Endothelial cell of umbilical vein (primary cell): ENCODE measurements at regions not wholly inside any gene's neighbourhood (a gene's known extent, or its start where the extent isn't known, plus 50 kb on each side); places are given as distances from the start of the nearest gene placed in this dataset.

Source experiments
- BruUV-seq: library from RNA; stranded (reverse); fragments of 400-500 nt; replicated peaks from 2 replicates; lab custom pipeline; 2021; lab: Mats Ljungman, UMichigan
- CTCF ChIA-PET: fragments of 300-600, 350-600 bp; sonication (Branson Sonifier 250); formaldehyde crosslinking; loops from one replicate; lab custom pipeline; 2021; ENCODE audit warnings: antibody characterized with exemption, inconsistent platforms; lab: Charles Lee
- POLR2A ChIA-PET: fragments of 300-600, 350-600 bp; sonication (Branson Sonifier 250); formaldehyde crosslinking; loops from one replicate; lab custom pipeline; 2021; ENCODE audit warnings: antibody characterized with exemption, inconsistent platforms; lab: Charles Lee
- DNase-seq: peaks from one replicate; pipeline ENCODE4 v3.0.0-alpha.2; 2011; ENCODE audit warnings: low read depth, low spot score
- FAIRE-seq: peaks from 2 replicates; lab custom pipeline; 2011; peaks lifted over from hg19 to GRCh38; lab: Jason Lieb, UNC
- H2AFZ ChIP-seq: 2 replicates; pipeline ENCODE4 v1.6.0; 2012; ENCODE audit warnings: low read depth, low read length, control low read depth, inconsistent platforms
- H3K27ac ChIP-seq: 2 replicates; pipeline ENCODE4 v1.5.1; 2011; ENCODE audit warnings: low read depth, mild to moderate bottlenecking, control low read depth, low read length, moderate library complexity; ENCODE audit not compliant: insufficient read depth
- H3K27me3 ChIP-seq, 2 experiments: 2 replicates each; pipeline versions ENCODE4 v1.6.0 to v1.6.1; 2011; ENCODE audit warnings: low read length in 2 of 2, mixed read lengths in 1 of 2; ENCODE audit not compliant: control insufficient read depth in 2 of 2, insufficient read depth in 2 of 2
- H3K36me3 ChIP-seq, 2 experiments: 2 replicates in 1 of 2; 3 replicates in 1 of 2; pipeline ENCODE4 v1.5.1; 2011; ENCODE audit warnings: low read length in 2 of 2, mild to moderate bottlenecking in 1 of 2, moderate library complexity in 1 of 2; ENCODE audit not compliant: control insufficient read depth in 2 of 2, insufficient read depth in 2 of 2; ENCODE audit errors: extremely low read depth in 1 of 2
- H3K4me1 ChIP-seq: 3 replicates; pipeline ENCODE4 v1.5.1; 2011; ENCODE audit warnings: mild to moderate bottlenecking, low read length; ENCODE audit not compliant: control insufficient read depth, insufficient read depth; ENCODE audit errors: extremely low read depth
- H3K4me2 ChIP-seq: 2 replicates; pipeline ENCODE4 v1.6.1; 2011; ENCODE audit warnings: low read length, control low read depth, mixed read lengths; ENCODE audit not compliant: insufficient read depth
- H3K4me3 ChIP-seq, 3 experiments: fragments of 200-600 bp in 1 of 3; sonication (generic), shearing (Covaris generic) in 1 of 3; replicated peaks in 1 of 3; 2 replicates each; pipeline ENCODE4 v1.5.1; 2011 to 2016; ENCODE audit warnings: control low read depth in 3 of 3, low read length in 3 of 3, mild to moderate bottlenecking in 2 of 3, inconsistent platforms in 1 of 3, low read depth in 1 of 3, moderate library complexity in 1 of 3; ENCODE audit not compliant: insufficient read depth in 1 of 3
- H3K79me2 ChIP-seq: 2 replicates; pipeline ENCODE4 v1.6.0; 2012; ENCODE audit warnings: low read length, inconsistent platforms; ENCODE audit not compliant: control insufficient read depth, insufficient read depth
- H3K9ac ChIP-seq: replicated peaks from 2 replicates; pipeline ENCODE3; 2011; ENCODE audit warnings: low read length, control low read depth; ENCODE audit not compliant: insufficient read depth; ENCODE audit errors: extremely low read depth
- H3K9me1 ChIP-seq: replicated peaks from 3 replicates; pipeline ENCODE4 v1.6.0; 2011; ENCODE audit warnings: mild to moderate bottlenecking, low read length; ENCODE audit not compliant: control insufficient read depth, insufficient read depth; ENCODE audit errors: extremely low read depth
- H3K9me3 ChIP-seq: replicated peaks from 2 replicates; pipeline ENCODE4 v1.5.1; 2012; ENCODE audit warnings: low read length, inconsistent platforms; ENCODE audit not compliant: control insufficient read depth, insufficient read depth
- H4K20me1 ChIP-seq: replicated peaks from 2 replicates; pipeline ENCODE3; 2011; ENCODE audit warnings: mild to moderate bottlenecking, low read length; ENCODE audit not compliant: control insufficient read depth, insufficient read depth; ENCODE audit errors: extremely low read depth
- CTCF ChIP-seq, 2 donors: IDR thresholded peaks; 1 replicate in 1 of 2; 2 replicates in 1 of 2; pipeline ENCODE4 v1.5.1; 2011; ENCODE audit warnings: low read length in 2 of 2, mild to moderate bottlenecking in 2 of 2, moderate library complexity in 2 of 2, control low read depth in 1 of 2, inconsistent platforms in 1 of 2, low read depth in 1 of 2; ENCODE audit not compliant: insufficient read depth in 1 of 2; ENCODE audit errors: extremely low read depth in 1 of 2
- EZH2 ChIP-seq: IDR thresholded peaks from 2 replicates; pipeline ENCODE4 v1.6.1; 2012; ENCODE audit warnings: borderline replicate concordance, low read depth, mild to moderate bottlenecking, moderate library complexity, low read length, inconsistent platforms; ENCODE audit not compliant: severe bottlenecking
- FOS ChIP-seq: IDR thresholded peaks from 2 replicates; pipeline ENCODE4 v1.6.1; 2011; ENCODE audit warnings: mild to moderate bottlenecking, low read length, moderate library complexity, borderline replicate concordance; ENCODE audit not compliant: insufficient read depth
- GATA2 ChIP-seq: IDR thresholded peaks from 2 replicates; pipeline ENCODE4 v1.7.0; 2011; ENCODE audit warnings: low read depth, mild to moderate bottlenecking, moderate library complexity, mixed read lengths, low read length; ENCODE audit not compliant: insufficient read length, insufficient read depth
- JUN ChIP-seq: IDR thresholded peaks from 2 replicates; pipeline ENCODE4 v1.6.1; 2011; ENCODE audit warnings: borderline replicate concordance, low read depth; ENCODE audit not compliant: insufficient read length, insufficient read depth
- MAX ChIP-seq: IDR thresholded peaks from 2 replicates; pipeline ENCODE4 v1.6.1; 2011; ENCODE audit not compliant: insufficient read depth, insufficient read length
- MYC ChIP-seq: IDR thresholded peaks from one replicate; pipeline ENCODE4 v1.6.1; 2011; ENCODE audit warnings: mild to moderate bottlenecking, low read depth, low read length
- POLR2A ChIP-seq: IDR thresholded peaks from 2 replicates; pipeline ENCODE4 v1.6.1; 2012; ENCODE audit warnings: low read depth, mild to moderate bottlenecking, control low read depth, low read length
- POLR2AphosphoS5 ChIP-seq: IDR thresholded peaks from 2 replicates; pipeline ENCODE4 v1.6.1; 2012; ENCODE audit warnings: low read depth, mild to moderate bottlenecking, control low read depth, low read length, moderate library complexity; ENCODE audit not compliant: insufficient read depth
- dilution Hi-C: fragments of 300-500 bp; cut with MboI; formaldehyde crosslinking; loops from one replicate; pipeline ENCODE4 v1.15.0; 2019; ENCODE audit warnings: low sequenced_read_pairs; ENCODE audit not compliant: extremely low pct_ligation_motif_present
- intact Hi-C: fragments of 100-400 bp; cut with micrococcal nuclease; formaldehyde crosslinking; loops from one replicate; pipeline ENCODE4 v1.10.0; 2022

- no peak overlapping the region for H3K27ac ChIP-seq
- BruUV-seq, result no TSS peak
- dilution Hi-C loops, result no loop called here
These were observed 428.4 kb upstream of the IGFBP3 start for GRCh38 chr7:46349490-46349889.

More at GRCh38 chr7:46349490-46349889, 428.4 kb upstream of the IGFBP3 start:
- ChIA-PET CTCF (interaction anchor here (1.0 to 5.7 kb wide), 4 partner anchors 427 to 477 kb away, joined by 3 to 57 read pairs (median 16); no protein-coding TSS in a partner anchor), POLR2A (no interaction called here)
- Histone ChIP-seq H2AFZ (no peak overlapping the region), H3K4me1 (peaks cover 10% of the 10 kb centered on the region), H3K9me1 (no peaks in the 10 kb centered on the region), H3K9me3 (no peaks in the 10 kb centered on the region), H3K4me3 (no peak overlapping the region), H3K79me2 (no peaks in the 10 kb centered on the region), H3K27me3 (peaks cover 0 to 2% of the 10 kb centered on the region in 2 experiments), H3K36me3 (no peaks in the 10 kb centered on the region), H3K4me2 (no peak overlapping the region), H3K9ac (no peak overlapping the region), H4K20me1 (no peaks in the 10 kb centered on the region)
- DNase-seq, result no peak
- TF ChIP-seq EZH2, result no peak
- no peak for TF ChIP-seq MYC
- TF ChIP-seq JUN, result no peak
- TF ChIP-seq POLR2A, result no peak
- no peak for TF ChIP-seq CTCF (IDR thresholded peaks at IDR 0.05; ENCODE audit: extremely low read depth in 1 of 2, insufficient read depth in 1 of 2, low read depth in 1 of 2, low read length in 2 of 2)
- no peak for TF ChIP-seq MAX
- TF ChIP-seq FOS, result no peak
- no peak for TF ChIP-seq POLR2AphosphoS5
- no peak for TF ChIP-seq GATA2
- FAIRE-seq, result no peak
- intact Hi-C loops, result no loop called here
